Adrenal gland (tissue), 5 donors: ENCODE measurements at regions not wholly inside any gene's neighbourhood (a gene's known extent, or its start where the extent isn't known, plus 50 kb on each side); places are given as distances from the start of the nearest gene placed in this dataset.

ENCODE experiments used
- POLR2A ChIP-seq, 2 donors: fragments of 450-650 bp; IDR thresholded peaks; one replicate each; pipeline ENCODE4 v1.6.1; 2017; ENCODE audit warnings: antibody characterized with exemption in 2 of 2, mild to moderate bottlenecking in 2 of 2, moderate library complexity in 1 of 2
- TF ChIP-seq, protein P1 (sequence below), 6 experiments: fragments of 450-650 bp in 4 of 6; fragments of 200-600 bp in 2 of 6; sonication (generic) in 1 of 6; IDR thresholded peaks; 1 replicate in 5 of 6; 2 replicates in 1 of 6; pipeline versions ENCODE4 v1.5.1 to v1.8.0; 2016 to 2021; ENCODE audit warnings: antibody characterized with exemption in 6 of 6, mild to moderate bottlenecking in 2 of 6, moderate library complexity in 1 of 6
- donor health status: DM: no; HTN: no; CAD: no.

DNA sequence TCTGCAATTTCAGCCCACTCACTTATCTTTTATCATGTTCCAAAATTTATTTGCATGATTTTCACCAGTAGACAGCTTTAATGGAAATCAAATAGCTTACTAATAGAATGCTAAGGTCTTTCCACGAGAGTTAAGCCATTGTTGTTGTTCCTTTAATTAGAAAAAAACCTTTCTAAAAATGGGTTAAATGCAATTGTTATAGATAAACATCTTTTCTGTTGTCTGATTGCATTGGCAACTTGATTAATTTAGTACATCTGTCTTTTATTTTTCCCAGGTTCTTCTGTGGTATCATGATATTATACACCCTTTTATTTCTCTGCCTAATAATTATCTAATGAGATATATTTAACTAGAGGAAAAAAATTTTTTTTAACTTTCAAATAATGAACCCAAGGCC is 487.6 kb upstream of the MBL2 start:
- TF ChIP-seq POLR2A (IDR thresholded peaks at IDR 0.05), result no peak
- TF ChIP-seq, protein P1, sequence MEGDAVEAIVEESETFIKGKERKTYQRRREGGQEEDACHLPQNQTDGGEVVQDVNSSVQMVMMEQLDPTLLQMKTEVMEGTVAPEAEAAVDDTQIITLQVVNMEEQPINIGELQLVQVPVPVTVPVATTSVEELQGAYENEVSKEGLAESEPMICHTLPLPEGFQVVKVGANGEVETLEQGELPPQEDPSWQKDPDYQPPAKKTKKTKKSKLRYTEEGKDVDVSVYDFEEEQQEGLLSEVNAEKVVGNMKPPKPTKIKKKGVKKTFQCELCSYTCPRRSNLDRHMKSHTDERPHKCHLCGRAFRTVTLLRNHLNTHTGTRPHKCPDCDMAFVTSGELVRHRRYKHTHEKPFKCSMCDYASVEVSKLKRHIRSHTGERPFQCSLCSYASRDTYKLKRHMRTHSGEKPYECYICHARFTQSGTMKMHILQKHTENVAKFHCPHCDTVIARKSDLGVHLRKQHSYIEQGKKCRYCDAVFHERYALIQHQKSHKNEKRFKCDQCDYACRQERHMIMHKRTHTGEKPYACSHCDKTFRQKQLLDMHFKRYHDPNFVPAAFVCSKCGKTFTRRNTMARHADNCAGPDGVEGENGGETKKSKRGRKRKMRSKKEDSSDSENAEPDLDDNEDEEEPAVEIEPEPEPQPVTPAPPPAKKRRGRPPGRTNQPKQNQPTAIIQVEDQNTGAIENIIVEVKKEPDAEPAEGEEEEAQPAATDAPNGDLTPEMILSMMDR (IDR thresholded peaks at IDR 0.05), result no peak
